GM19043 (cell line): ENCODE measurements at regions not wholly inside any gene's neighbourhood (a gene's known extent, or its start where the extent isn't known, plus 50 kb on each side); places are given as distances from the start of the nearest gene placed in this dataset.

Experiments
- ATAC-seq: cut with Tn5 transposase; IDR thresholded peaks from one replicate; pipeline ENCODE4 v1.9.1; 2021; ENCODE audit warnings: low read depth; ENCODE audit not compliant: unreplicated experiment

DNA sequence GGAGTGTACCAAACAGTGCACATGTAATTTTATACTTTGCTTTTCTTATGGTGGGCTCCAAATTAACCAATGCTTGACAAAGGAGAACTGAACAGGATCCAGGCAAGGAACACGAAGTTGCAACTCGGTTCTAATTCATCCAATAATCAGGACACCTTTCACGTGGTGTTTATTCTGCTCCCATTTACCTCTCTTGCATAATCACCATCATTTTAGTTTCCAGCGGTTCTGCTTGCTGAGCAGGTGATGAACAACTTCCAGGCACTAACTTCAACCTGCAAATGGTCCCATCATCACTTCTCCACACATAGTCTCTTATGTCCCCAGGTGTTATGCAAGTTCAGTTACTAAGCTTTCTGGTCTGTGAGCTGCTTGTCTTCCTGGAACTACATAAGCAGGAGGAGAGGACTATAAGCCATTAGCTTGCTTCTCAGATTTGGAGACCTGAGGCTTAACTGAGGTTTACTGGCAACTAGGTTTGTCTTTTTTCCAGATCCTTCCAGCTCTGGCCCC is 326.8 kb upstream of the SLC30A5 start:
- no peak for ATAC-seq

DNA sequence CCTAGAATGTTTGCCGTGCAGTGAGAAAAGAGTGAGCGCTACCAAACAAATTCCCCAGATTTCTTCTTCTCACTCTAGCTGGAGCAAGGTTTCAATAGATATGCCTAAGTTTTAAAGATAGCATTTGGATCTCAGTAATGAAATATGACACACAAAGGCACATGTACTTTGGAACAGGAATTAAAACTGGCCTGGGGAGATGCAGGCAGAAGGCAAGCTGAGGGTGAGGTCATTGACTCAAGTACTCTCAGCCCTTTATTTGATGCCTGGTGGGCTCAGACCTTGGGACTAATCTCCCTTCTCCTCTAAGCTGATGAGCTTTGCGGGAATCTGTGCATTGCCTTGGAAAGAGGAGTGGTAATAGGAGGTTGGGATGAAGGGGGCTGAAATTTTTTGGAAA is 323.3 kb upstream of the SLC30A5 start:
- ATAC-seq, result no peak

DNA sequence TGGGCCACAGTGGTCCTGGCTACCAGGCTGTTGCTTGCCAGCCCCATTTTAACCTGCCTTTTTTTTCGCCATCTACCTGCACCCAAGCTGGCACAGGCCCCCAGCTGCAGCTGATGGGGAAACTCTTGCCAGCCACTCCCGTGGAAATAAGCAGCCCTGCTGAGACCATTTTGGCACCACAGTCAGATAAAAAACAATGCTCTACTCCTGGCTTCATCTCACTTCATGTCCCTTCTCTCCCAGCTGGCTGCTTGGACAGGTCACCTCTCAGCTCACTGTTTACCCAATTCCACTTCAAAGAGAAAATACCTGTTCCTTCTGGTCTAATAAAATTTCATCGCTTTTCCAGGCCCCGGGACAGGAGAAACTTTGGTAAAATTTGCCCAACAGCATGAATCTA is 322.6 kb upstream of the SLC30A5 start:
- ATAC-seq, result no peak

DNA sequence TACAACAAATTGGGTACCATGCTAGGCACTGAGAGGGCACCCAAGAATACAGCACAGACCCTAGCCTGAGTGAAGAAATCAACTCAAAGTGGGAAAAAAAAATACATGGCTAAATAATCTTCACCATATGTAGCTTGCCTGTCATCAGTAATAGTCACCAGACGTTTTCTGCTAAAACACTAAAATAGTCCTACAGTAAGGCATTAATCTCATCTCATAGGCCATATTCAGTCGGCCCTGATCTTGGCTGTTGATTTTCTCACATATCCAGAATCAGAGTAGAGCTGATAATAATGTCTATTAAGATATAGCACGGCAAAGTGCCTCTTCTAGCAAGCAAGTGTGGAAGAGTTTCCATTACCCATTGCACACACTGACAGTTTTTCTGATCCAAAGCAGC is 322.1 kb upstream of the SLC30A5 start:
- no peak for ATAC-seq

DNA sequence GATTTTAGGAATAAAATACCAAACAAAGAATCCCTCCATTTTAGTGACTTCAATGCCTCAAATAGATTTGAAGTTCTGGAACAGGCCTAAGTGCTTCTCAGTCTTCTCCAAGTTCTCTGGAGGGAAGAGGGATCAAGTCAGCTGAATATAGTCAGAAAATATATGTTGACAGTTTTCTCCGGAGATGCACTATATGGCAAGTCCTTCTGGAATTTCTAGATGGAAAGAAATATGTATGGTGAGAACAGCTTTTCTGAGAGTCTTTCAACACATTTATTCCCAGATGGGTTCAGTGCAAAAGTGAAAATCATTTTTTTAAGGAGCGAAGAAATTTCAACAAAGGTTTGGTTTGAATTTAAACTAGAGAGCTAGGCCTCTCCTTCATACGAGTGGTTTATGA is 317.4 kb upstream of the SLC30A5 start:
- ATAC-seq, result no peak

GRCh38 chr5:68777135-68777534 is 316.7 kb upstream of the SLC30A5 start:
- no peak for ATAC-seq

DNA sequence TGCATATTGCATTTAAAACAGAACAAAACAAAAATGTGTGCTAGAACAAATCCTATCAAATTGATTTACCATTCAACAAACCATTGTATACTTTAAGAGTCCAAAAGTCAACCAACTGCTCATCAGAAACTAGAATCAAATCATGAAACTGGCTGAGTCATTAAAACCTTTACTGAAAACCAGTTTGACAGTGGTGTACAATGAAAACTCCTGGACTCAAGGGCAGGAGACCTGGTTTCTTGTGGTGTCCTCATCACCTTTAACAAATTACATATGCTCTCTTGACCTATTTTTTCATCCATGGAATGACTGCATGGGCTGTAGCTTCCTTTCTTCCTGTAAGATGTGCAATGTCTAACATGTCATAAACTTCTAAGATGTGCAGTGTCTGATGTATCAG is 315.3 kb upstream of the SLC30A5 start:
- no peak for ATAC-seq

- no peak for ATAC-seq
These were observed 313.4 kb upstream of the SLC30A5 start for GRCh38 chr5:68780299-68780955.

GRCh38 chr5:68793074-68793473 is 300.7 kb upstream of the SLC30A5 start:
- no peak for ATAC-seq

GRCh38 chr5:68793993-68794392 is 299.8 kb upstream of the SLC30A5 start:
- no peak for ATAC-seq

- ATAC-seq, result no peak
These were observed 298.6 kb upstream of the SLC30A5 start for GRCh38 chr5:68795190-68795589.

- ATAC-seq, result no peak
These were observed 294.7 kb upstream of the SLC30A5 start for GRCh38 chr5:68798877-68799843.

GRCh38 chr5:68802430-68802829 is 291.4 kb upstream of the SLC30A5 start:
- ATAC-seq, result no peak

- no peak for ATAC-seq
These were observed 289.9 kb upstream of the SLC30A5 start for GRCh38 chr5:68803881-68804319.

DNA sequence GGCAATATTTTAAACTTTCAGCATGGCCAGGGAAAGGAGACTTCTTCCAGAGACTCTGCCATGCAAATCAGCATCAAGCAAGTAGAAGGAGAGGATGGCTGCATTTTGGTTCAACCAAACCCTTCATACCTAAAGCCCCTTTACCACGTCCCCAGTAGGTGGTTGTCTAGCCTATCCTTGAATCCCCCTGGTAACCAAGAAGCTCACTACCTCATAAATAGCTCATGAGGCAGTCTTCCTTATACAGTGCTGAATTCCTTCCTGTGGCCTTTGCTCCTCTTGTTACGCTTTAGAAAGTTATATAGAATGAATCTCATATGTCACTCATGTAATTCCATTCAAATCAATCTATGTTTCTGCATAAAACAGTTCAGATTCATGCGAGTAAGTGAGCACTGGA is 289.5 kb upstream of the SLC30A5 start:
- ATAC-seq, result no peak

GRCh38 chr5:68805444-68805843 is 288.4 kb upstream of the SLC30A5 start:
- no peak for ATAC-seq

DNA sequence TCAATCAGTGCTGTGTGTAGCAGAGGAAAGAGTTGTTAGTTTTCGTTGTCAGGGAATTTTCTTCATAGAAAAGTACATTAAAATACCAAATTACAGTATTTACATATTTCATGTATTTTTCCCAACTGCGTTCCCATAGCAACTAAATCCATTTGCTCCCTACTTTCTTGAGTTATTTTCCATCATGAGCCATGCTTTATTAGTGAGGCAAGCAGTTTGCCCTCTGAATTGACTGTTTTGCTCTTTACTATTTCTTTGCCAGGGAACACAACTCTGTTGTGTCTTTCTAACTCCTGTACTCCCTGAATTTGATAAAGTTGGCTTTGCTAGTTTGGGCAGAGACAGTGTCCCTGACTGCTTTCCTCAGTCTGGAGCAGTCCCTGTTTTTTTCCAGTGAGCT is 276.2 kb upstream of the SLC30A5 start:
- no peak for ATAC-seq

DNA sequence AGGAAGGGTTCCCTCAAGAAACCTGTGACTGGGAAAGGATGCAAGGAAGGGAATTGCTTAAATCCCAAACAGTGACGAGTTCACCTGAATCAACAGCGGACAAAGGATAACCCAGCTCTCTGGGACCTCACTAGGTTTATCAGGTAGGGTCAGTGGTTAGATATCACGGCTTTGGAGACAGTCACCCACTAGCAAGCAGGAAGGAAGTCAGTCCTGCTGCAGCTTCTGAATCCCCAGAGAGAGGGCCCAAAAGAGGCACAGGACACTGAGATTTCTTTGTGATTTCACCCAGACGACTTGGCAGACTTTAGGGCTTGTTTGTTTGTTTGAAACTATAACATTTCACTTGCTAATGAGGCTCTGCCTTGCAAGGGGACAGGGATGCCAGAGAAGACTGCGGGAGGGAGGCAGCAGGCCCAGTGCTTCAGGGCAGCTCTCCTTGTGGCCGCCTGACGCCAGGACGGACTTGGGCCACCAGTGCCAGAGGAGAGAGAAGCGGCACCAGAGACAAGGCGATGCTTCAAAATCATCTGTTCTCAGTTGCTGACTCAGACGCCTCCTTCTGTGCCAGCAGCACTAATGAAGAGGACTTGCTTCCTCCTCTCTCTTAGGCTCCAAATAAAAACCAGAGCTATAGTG is 275.6 kb upstream of the SLC30A5 start:
- ATAC-seq, result no peak

GRCh38 chr5:68818870-68819269 is 274.9 kb upstream of the SLC30A5 start:
- ATAC-seq, result no peak

- ATAC-seq, result no peak
These were observed 272.8 kb upstream of the SLC30A5 start for GRCh38 chr5:68821056-68821455.

GRCh38 chr5:68822796-68823195 is 271.0 kb upstream of the SLC30A5 start:
- ATAC-seq, result no peak
